HG03457 (cell line): ENCODE measurements at regions not wholly inside any gene's neighbourhood (a gene's known extent, or its start where the extent isn't known, plus 50 kb on each side); places are given as distances from the start of the nearest gene placed in this dataset.

Source experiments
- ATAC-seq: cut with Tn5 transposase; IDR thresholded peaks from one replicate; pipeline ENCODE4 v1.9.1; 2021; ENCODE audit warnings: moderate number of reproducible peaks; ENCODE audit not compliant: unreplicated experiment

GRCh38 chr6:139625998-139626975 is 251.8 kb upstream of the CITED2 start:
- ATAC-seq: no peak

- no peak for ATAC-seq
These were observed 250.9 kb upstream of the CITED2 start for GRCh38 chr6:139625081-139625939.

- no peak for ATAC-seq
These were observed 248.9 kb upstream of the CITED2 start for GRCh38 chr6:139623372-139623771.

- no peak for ATAC-seq
These were observed 239.0 kb upstream of the CITED2 start for GRCh38 chr6:139613496-139613895.

- no peak for ATAC-seq
These were observed 237.7 kb upstream of the CITED2 start for GRCh38 chr6:139612135-139612465.

DNA sequence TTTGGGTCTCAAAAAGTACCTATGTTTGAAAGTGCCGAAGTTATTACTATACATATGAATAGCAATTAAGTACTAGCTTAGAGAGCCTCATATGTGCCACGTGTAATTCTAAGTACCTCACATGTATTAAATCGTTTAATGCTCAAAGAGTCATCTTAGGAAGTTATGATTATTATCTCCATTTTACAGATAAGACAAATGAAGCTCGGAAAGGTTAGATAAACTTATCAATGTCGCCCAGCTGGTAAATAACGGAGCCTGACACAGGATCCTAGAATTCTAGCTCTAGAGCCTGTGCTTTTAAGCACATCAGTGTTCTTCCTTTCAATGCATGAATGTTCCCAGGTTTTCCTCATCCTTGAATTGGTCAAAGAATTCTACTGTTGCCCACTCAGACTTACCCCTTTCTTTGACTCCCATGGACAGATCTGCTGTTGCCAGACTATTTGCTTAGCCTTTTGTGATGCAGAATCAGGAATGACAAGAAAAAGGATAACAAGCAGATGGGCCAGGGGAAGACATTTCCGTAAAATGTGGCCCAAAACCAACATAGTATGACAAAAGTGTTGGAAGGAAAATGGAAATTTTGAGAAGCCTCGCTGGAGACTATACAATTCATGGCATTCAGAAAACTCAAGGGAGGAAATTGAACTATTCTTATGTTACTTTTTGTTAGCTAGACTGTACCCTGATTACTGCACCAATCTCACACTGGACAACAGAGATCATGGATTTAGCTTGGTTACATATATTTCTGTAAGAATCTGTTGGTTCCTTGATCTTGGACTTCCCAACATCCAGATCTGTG is 237.1 kb upstream of the CITED2 start:
- ATAC-seq: no peak

DNA sequence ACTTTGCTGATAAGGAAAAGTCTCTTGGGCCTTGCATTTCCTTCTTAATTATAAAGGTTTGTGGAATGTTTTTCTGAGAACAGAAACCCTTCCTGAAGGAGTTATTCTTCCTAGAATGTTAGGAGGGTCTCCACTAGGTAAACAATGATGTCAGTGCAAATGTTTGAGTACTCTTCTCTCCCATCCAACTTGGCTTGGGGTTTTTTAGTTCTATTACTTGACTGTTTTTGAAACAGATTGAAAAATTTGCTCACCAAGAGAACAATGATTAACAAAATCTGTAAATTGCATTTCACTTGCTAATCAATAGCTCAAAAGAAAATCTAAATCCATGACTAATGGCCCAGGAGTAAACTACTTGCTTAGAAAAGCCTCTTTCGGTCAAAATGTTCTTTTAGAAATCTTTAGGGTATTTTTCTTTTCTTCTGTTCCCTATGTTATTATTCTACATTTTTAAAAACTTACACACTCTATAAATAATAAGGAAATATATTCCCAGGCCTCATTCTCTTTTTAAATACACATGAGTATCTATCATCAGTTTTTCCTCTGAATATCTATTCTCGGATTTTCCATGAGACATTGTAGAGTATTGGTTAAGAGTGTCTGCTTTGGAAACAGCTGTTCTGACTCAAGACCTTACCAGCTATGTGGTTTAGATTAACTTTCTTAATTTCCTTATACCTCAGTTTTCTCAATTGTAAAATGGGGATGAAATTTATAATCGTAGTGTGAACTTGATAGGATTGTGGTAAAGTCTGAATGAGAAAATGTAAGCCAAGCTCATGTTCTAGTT is 234.2 kb upstream of the CITED2 start:
- ATAC-seq: no peak

GRCh38 chr6:139605350-139605749 is 230.9 kb upstream of the CITED2 start:
- no peak for ATAC-seq

- no peak for ATAC-seq
These were observed 229.1 kb upstream of the CITED2 start for GRCh38 chr6:139603581-139603980.

GRCh38 chr6:139602577-139602976 is 228.1 kb upstream of the CITED2 start:
- no peak for ATAC-seq

GRCh38 chr6:139600919-139601475 is 226.5 kb upstream of the CITED2 start:
- ATAC-seq: peak; percentile 99

GRCh38 chr6:139600343-139600742 is 225.9 kb upstream of the CITED2 start:
- no peak for ATAC-seq

GRCh38 chr6:139597771-139598755 is 223.6 kb upstream of the CITED2 start:
- no peak for ATAC-seq

DNA sequence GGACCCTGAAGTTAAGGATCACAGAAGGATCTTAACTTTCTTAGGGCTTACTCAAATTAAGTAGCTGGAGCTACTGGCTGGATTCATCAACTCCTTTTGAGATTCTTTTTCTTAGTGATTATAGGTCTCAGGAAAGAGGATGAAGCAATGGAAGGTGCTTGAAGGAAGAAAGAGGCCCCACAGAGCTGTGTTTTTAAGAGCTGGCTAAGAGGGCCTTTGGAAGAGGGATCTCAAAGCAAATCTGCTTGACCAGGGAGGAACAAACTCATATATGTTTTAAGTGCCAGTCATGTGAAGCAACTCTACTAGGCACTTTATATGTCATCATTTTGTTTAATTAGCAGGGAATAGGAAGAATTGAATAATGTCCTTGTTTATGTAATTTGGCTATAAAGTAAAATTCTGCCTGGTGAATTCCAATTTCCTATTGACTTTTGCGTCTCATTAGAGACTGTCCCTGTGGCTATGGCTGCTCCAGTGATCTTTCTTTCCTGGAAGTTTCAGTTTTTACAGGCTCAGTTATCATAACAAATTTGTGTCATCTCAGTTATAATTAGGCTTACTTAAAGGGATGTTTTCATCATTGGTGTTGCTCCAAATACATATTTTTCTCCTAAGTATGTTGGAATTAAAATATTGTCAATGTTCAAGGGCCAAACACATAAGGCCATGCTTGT is 222.8 kb upstream of the CITED2 start:
- no peak for ATAC-seq

DNA sequence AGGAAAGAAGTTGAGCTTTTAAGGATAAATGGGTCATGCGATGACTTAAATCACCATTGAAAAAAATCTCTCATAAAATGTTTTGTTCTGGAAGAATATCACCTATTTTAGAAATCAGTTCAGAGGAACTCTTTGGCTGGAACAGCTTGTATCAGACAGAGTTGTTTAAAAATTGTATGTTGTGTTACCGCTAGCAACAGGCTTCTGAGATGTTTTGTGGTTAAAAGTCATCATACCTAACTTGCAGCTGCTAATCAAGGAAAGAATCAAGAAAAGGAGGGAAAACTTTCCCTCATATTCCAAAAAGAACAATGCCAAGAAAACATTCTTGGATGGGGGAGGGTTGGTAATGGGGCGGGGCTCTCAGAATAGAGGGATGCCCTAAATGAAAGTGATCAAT is 220.7 kb upstream of the CITED2 start:
- ATAC-seq: no peak

DNA sequence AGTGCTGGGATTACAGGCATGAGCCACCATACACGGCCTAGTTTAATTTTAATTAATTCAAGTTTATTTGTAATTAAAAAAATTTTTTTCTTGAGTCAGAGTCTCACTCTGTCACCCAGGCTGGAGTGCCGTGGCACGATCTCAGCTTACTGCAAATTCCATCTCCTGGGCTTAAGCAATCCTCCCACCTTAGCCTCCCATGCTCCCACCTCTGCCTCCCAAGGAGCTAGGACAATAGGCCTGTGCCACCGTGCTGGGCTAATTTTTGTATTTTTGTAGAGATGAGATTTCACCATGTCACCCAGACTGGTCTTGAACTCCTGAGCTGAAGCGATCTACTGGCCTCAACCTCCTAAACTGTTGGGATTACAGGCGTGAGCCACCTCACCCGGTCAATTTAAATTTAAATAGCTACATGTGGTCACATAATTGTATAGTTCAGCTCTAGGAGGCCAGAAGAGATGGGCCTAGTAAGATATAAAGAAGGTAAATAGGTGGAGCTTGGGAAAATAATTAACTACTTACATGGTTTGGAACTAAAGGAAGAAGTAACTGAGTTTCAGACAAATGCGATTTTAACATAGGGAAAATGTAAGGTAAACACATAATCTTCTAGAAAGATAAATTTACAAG is 220.0 kb upstream of the CITED2 start:
- ATAC-seq: no peak

DNA sequence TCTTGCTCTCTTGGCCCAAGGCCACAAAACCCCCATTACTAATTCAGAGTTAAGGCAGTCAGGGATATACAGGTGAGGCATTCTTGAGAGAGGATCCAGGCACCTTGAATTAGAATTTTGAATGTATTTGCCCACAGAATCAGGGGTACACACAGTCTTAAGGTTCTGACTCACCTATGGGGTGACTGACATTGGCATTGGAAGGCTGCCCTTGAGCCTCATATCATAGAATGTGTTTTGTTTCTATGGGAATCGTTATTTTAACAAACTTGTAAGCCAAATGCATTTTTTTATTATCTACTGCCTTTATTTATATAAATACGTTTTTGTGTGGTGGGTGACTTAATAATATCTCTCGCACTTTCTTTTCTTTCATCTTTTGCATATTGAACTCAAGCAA is 218.6 kb upstream of the CITED2 start:
- no peak for ATAC-seq

GRCh38 chr6:139592011-139592410 is 217.6 kb upstream of the CITED2 start:
- ATAC-seq: no peak
